ENCODE measurements at regions not wholly inside any gene's neighbourhood (a gene's known extent, or its start where the extent isn't known, plus 50 kb on each side); places are given as distances from the start of the nearest gene placed in this dataset.

DNA sequence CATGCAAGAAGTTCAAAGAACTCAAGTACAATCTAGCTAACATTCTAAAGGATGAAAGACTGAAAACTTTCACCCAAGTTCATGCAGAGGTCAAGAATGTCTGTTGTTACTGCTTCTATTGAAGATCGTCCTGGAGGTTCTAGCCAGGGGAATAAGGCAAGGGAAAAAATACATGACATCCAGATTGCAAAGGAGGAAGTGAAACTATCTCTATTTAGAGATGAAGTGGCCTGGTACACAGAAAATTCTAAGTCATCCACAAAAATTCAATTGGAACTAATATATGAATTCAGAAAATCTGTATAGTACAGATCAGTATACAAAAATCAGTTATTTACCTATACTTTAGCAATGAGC is 693.0 kb downstream of the NR2F2 start:
- no peak for DNase-seq (ENCODE audit: low spot score)

DNA sequence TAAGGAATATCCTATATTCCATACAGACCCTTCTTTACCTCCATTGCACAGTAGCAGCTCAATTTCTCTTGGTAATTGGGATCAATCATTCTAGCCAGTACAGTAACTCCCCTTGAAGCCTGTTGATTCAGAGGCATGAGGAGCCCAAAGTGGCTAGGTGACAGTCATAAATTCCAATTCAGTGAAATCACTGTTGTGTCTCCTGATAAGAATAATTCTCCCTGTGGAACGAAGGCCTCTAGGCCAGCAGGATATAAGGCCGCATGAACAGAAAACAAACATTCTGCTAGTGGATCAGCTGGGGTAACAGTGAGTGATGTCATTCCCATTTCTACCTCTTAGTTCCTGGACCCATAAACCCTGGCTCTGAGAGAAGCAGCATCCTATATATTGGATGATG is 696.3 kb downstream of the NR2F2 start:
- no peak for DNase-seq (ENCODE audit: low spot score)

DNA sequence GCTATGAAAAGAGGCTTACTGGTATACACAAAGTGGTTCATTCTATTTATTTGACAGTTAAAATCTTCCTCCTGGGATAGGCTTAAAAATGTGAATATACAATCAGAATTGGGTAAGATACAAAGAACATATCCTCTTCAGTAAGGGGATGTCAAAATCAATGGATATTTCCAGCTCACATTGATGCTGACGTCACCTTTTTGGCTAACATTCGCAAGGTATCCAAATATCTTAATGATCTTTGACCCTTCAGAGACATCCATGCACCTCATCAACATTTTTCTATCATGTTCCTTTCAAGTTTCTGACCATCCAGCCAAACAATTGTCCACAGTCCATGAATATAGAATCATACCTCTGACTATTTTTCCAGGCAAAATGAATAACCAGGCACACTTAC is 697.3 kb downstream of the NR2F2 start:
- DNase-seq (ENCODE audit: low spot score), result no peak

DNA sequence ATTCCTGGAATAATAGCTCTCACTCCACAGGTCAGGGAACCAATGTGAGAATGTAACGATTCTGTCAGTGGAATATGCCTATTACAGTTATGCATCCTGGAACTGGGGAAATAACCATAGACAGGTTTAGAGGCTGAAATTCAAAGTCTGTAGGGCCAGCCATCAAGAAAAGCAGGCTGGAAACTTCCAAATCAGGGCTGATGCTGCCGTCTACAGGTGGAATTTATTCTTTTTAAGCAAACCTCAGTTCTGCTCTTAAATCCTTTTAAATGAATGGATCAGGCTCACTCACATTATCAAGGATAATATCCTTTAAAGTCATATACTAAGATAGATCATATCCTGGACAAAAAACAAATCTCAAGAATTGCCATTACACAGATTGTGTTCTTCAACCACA is 699.8 kb downstream of the NR2F2 start:
- no peak for DNase-seq (ENCODE audit: low spot score)

DNA sequence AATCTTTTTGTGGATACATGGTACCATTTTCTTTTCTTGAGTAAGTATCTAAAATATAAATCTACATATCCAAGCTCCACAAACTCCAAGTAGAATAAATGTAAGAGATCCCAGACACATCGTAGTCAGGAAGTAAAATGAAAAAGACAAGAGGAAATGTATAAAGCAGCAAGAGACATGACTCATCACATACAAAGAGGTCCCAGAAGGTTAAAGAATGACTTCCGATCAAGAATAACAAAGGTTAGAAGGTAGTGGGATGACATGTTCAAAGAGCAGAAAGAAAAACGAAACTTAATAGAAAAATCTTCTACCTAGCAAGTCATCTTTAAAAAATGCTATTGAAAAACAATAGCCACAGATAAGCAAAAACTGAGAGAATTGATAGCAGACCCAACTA is 705.8 kb downstream of the NR2F2 start:
- DNase-seq (ENCODE audit: low spot score), result no peak

DNA sequence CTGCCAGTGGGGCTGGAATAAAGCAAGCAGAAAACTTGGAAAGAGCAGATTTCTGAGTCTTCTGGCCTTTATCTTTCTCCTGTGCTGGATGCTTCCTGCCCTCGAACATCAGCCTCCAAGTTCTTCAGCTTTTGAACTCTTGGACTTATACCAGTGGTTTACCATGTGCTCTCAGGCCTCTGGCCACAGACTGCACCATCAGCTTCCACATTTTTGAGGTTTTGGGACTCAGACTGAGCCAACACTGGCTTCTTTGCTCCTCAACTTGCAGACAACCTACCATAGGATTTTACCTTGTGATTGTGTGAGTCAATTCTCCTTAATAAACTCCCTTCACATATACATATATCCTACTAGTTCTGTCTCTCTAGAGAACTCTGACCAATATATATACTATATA is 706.6 kb downstream of the NR2F2 start:
- no peak for DNase-seq (ENCODE audit: low spot score)

DNA sequence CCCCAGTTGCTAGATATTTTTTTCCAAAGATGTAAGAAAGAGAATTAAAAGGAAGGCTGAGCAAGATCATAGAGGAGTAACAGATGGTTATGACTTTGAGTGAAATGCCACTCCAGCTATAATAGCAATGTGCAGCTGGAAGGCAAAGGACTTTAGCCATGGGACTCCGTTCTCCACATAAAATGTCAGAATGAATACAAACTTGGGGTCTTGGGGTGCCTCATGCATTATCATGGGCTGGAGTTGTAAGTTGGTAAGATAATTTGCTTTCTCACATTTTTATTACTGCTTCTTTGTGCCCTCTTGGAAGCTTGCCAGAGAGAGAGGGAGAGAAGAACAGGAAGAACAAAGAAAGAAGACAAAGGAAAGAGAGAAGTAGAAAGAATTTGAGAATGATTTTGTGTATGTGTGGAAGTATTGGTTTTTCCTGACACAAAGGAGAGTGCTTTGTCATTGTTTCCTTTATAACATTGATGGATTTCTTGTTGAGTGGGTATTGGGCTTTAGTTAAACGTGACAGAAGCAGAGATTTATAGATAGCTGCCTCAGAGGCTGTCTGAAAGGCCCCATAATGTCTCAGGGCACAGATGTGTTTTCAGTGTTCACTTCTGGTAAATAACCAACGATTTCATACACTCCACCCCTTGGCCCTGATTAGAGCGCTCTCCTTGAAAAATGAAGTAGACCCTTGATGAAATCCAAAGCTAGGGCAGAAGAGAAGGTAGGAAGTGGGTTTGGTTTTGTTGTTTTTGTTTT is 715.3 kb downstream of the NR2F2 start:
- no peak for DNase-seq (ENCODE audit: low spot score)

DNA sequence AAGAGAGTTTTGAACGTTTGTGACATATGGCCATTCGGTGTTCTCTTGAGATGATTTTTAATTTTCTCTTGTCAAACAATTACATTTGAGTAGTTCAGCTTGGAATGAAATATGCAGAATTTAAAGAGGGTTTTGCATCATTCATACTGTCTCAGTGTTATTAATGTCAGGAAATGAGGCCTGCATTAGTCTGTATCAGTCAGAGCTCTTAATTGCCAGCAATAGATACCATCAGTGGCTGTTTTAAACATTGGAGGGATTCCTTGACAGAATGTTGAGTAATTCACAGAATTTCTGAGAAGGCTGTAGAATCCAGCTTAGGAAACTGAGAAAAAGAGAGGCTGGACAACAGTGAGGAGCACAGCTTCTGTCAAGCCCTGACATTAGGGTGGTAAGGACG is 722.0 kb downstream of the NR2F2 start:
- no peak for DNase-seq (ENCODE audit: low spot score)

DNA sequence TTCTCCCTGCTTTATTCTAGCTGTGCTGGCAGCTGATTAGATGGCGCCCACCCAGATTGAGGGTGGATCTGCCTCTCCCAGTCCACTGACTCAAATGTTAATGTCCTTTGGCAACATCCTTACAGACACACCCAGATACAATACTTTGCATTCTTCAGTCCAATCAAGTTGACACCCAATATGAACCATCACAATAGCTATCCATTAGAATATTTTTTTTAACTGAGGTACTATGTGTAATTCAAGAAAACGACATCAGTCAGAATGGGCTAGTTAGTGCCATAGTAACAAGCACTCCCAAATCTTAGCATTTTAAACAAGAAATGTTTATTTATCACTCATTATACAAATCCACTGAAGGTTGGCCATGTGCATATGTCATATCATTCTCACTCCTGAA is 723.1 kb downstream of the NR2F2 start:
- no peak for DNase-seq (ENCODE audit: low spot score)

DNA sequence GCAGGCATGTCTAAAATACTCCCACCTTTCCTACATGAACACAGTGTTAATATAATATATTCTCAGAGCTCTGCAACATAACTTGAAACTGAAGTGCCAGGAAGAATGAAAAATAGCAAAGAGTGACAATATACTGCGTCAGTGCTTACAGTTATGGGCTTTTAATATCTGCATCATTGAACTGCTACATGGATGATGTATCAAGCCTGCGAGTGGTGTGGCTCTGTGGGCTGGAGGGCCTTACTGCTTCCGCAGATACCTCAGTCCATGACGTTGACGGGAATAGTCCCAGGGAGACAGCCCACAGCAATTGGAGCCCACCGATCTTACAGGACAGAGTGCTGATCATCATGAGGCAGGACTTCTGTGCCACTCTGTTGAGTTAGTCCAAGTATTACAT is 727.0 kb downstream of the NR2F2 start:
- no peak for DNase-seq (ENCODE audit: low spot score)

DNA sequence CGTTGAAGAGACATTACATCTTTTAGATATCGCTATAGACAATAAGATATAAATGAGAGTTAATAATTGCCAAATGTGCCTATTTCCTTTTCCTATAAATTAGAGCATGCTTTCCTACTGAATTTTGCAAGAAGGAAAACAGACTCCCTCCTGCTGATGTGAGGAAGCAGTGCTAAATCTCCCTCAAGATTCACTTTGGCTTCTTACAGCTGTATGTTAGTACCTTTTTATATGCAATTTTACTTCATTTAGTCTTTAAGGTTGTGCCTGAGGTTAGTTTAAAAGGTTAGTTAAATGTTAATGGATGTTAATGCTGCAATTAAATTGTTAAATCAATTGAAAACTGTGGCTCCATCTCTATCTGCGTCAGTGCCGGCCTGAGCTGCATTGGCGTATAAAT is 728.8 kb downstream of the NR2F2 start:
- DNase-seq (ENCODE audit: low spot score), result no peak

DNA sequence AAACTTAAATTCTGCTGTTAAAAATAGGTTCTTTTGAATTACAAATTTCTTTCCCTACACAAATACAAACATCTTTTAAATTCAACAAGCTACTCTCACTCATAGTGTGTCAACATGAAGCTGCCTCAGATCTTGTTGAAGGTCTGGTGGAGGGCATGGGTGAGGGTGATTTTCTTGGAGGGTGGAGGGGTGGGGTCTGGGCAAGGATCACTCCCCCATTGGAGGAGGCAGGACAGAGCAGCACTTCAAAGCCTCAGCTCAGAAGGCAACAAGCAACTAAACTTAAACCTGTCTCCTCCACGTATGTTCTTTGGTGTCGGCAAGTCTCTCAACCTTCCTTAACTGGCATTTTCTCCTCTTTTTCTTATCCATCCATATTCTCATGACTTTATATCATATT is 730.9 kb downstream of the NR2F2 start:
- no peak for DNase-seq (ENCODE audit: low spot score)

DNA sequence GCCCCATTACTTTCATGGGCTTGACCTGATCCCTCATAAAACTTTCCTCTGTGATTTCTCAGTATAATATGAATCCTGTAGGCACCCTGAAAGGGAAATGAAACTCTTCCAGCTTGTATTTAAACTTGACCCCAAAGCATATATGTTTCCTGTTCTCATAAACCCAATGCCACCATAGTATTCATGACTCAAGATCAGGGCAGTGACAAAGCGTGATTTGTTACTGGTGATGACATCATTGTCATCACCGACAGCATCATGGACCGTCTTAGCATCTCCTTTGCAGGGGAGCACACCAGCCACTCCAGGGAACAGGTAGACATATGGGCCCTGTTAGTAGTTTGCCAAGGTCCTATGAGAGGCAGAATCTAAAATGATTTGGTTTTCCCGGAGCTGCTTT is 741.2 kb downstream of the NR2F2 start:
- DNase-seq (ENCODE audit: low spot score), result no peak

DNA sequence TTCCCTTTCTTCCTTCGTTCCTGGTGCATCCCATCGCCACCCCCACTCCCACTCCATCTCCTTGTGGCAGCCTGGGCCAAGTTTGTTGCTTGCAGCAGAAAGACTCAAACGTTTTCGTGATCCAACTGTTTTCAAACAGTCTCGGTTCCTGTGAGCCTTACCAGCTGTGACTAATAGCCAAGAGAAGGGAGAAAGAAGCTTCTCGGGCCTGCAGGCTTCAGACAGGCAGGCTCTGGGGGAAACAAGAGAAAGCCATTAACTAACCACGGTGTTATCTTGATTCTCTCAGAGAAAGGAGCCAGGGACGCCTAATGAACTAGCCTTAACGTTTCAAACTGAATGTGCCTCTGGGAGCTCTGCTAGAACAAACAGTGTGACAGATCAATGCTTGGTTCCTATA is 742.0 kb downstream of the NR2F2 start:
- no peak for DNase-seq (ENCODE audit: low spot score)

DNA sequence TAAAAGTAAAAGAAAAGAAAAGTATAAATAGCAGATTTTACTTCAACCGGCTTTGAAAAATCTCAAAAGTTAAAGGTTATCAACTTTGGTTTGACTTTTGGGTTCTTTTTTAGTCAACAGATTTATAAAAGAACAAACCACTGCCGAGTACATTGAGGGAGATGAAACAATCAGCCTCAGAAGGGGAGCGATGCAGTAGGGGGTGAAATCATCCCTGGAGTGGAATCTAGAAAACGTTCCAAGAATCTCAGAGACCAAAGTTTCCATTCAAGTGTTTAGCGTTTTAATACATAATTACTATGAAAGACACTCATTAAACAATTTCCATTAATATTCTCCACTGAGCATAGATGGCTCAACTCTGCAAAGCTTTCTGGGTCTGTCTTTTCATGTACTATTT is 745.5 kb downstream of the NR2F2 start:
- no peak for DNase-seq (ENCODE audit: low spot score)

DNA sequence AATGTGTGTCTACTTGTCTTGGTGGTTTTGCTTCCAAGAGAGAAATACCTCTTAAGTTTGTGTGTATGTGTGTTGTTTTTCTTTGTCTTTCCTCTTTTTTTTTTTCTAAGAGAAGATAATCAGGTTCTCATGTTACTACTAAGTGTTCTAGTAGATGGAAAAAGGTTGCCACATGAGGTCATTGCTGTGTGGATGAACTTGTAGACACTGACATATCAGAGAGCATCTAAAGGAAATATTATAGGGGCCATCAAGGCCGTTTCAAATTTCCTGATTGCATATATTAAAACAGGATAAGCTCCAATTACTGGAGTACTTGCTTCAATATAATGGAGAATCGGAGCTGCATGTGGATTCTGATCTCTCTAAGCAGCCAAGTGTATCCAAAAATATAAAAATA is 747.5 kb downstream of the NR2F2 start:
- no peak for DNase-seq (ENCODE audit: low spot score)

DNA sequence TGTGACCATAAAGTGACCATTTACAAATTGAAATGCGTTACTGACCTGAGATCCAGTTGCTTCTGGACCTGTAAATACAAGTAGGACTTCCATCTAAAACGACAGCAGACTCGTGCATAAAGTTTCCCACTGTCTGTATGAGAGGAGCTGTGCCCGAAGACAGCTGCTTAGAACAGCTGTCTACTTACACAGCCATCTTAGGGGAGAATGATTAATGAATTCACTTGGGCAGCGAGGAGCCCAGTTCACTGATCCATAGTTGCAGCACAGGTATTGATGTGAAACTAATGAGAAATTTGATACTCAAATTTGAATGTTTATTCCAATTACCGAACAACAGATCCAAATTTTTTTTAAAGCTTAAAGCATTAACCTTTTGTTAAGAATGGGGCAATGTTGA is 748.1 kb downstream of the NR2F2 start:
- no peak for DNase-seq (ENCODE audit: low spot score)

DNA sequence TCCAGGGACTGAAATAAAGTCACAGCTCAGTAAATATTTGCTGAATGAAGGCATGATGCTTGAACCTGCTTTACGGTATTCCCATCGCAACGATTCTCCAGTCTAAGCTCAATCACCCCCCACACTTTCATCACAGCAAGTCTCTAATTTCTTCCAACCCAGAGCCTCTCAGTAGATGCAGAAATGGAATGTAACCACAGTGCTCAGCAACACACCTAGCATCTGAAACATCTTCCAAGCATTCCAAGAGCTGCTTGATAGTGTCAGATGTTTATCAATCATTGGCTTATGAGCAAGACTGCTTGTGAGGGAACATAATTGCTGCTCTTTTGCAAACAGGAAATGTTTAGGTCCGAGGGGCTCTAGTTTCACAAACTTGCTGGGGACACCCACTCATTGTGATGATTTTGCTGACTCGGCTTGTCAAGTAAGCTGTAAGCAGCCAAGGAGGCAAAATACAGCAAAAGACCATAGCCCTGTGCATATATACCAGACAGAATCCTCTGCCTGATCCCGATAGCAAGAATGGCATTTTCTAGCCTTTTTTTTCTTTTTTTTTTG is 751.2 kb downstream of the NR2F2 start:
- DNase-seq (ENCODE audit: low spot score), result no peak

DNA sequence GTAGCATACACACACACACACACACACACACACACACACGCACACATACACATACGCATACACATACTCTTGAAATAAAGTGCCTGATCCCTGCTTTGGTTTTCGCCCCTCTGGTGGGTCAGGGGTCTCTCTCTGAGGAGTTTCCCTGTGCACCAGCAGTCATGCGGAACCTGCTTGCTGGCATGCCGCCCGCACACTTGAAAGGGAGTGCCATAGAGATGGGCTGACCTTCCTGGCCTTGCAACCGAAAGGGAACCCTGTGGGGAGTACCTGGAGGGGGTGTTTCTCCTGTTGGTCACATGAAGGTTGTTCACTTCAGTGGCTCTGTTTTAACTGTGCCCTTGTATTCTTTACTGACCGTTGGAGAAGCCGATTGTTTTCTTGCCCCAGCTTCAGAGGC is 752.3 kb downstream of the NR2F2 start:
- DNase-seq (ENCODE audit: low spot score), result no peak

DNA sequence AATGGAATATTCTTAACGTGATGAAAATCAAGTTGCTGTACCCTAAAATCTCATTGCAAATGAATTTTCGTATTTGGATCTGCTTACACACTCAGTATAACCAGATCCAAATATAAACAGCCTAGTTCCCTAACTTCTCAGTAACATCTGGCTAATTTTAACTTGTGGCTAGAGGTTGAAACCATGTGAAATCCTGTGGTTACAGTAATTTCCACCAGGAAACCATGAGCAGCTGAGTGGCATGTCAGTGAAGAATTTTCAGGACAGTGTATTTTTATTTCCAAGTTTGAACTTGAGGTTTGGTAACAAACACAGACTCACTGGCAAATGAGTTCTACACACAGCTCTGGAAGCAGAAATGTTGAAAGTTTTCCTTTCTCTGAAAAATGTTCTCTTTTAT is 754.1 kb downstream of the NR2F2 start:
- DNase-seq (ENCODE audit: low spot score), result no peak

DNA sequence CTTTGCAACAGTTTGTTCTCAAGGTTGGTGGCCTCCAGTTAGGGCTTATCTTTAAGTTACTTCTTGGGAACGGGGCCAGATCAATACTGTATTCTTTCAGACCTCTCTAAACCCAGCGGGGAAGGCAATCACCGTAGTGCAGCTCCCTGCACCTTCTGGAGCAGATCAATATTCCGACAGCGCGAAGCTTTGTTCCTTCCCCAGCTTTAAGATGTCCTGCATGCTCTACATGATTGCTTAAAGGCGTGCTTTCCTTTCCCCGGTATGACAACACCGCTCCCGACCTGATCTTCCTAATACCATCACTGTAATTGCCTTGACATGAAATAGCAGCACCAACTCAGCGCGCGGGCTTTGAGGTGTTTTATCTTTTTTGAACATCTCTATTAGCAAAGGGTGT is 755.2 kb downstream of the NR2F2 start:
- DNase-seq (ENCODE audit: low spot score), result no peak

DNA sequence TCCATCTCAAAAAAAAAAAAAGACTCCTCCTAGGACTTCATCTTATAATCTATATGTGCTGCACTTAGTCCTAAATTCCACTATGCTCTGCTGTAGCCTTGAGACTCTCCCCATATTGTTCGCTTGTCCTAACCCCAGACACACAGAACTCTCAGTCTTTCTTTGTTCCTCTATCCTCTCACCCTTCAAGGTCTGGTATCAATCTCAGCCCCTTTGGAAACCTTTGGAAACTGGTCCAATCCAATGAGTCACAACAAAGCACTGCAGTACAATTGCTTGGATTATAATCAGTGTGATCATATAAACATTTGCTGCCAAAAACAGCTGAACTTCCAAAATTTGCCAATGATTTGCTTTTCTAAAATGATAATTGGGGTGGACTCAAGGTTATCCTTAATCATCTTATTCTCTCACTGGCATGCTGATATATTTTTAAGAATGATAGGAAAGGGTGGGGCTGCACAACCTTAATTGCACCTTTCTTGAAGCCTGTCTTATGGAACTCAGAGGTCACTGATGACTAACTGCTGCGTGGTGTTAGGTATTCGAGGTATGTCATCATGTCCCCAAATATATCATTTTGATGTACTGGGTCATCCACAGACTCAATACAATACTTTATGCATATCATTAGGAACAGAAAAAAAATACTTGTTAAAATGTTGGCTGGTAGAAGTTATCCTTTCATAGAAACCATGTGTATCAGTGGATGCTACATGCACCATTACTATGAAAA is 756.7 kb downstream of the NR2F2 start:
- no peak for DNase-seq (ENCODE audit: low spot score)

DNA sequence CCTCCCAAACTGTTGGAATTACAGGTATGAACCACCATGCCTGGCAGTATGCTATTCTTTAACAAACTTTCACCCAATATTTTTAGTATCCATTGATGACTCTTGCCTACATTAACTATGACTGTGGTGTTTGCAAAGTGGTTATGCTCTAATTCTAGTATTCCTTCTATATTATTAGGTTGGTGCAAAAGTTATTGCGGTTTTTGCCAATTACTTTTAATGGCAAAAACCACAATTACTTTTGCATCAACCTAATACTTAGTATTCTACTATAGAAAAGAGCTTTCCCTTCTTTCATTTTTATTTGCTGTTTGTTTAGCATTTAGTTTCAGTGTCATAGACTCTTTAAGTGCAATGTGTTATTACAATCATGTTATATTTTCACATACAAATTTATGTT is 760.6 kb downstream of the NR2F2 start:
- no peak for DNase-seq (ENCODE audit: low spot score)

DNA sequence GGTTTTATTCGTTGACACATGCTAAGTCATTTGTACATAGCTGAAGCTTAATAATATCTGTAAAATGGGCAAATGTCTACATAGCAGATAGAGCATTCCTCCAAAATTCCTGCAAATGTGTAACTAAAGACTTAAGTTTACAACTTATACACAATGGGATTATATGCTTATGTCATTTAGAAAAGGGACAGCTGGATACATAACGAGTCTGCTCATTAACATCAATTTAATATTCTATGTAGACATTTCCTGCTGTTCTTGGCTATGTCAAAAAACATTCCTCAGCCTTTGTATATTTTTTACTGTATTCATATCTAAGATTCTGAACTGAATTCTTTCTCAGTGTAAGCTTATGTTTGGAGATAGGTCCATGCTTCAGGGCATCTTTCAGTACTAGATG is 762.2 kb downstream of the NR2F2 start:
- DNase-seq (ENCODE audit: low spot score), result no peak
